ENCODE measurements at regions not wholly inside any gene's neighbourhood (a gene's known extent, or its start where the extent isn't known, plus 50 kb on each side); places are given as distances from the start of the nearest gene placed in this dataset.

DNA sequence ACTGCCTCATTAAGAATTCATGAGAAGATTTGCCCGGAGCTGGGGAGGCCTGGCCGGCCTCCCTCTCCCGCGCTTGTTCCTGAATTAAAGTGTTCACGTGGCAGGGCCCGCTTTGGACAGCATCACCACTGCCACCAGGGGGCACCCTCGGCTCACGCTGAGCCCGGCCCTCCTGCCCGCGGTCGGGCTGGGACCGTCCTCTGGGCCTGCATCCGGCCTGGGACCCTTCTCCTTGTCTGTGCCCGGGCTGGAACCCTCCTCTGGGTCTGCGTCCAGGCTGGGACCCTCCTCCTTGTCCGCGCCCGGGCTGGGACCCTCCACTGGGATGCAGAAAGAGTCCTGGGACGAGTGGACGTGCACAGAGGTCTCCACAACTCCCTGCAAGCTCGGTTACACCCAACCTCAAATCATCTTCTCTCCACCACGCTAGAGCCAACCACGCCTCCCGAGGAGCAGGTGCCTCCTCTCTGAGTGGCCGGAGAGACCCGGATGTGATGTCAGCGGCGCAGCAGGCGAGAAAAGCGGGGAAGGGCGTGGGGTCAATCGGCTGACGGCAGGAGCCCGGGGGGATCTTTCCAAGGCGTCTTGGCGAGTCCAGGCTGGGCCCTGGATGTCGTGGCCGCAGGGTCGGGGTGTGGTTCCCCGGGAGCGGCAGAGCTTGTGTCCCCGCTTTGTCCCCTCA lies 50.9 kb upstream of the DACT2 start:
- Histone ChIP-seq H3K27me3 (ENCODE audit: control insufficient read depth, insufficient read depth, low read length) (no peaks in the 10 kb centered on the region), H4K5ac (ENCODE audit: low read depth, low read length) (no peak overlapping the region), H3K4me1 (ENCODE audit: control insufficient read depth, insufficient read depth, low read length) (no peaks in the 10 kb centered on the region), H3K4ac (ENCODE audit: low read depth, low read length) (no peak overlapping the region), H3K4me2 (ENCODE audit: low read depth, low read length) (no peak overlapping the region), H3K27ac (ENCODE audit: insufficient read depth, low read length) (no peak overlapping the region), H2BK20ac (ENCODE audit: low read depth, low read length) (no peak overlapping the region), H2AK5ac (ENCODE audit: low read depth, low read length) (no peak overlapping the region), H3K14ac (replicated peaks; ENCODE audit: low read depth, low read length) (no peak overlapping the region), H3K18ac (ENCODE audit: low read depth, low read length) (no peak overlapping the region), H2AK9ac (replicated peaks; ENCODE audit: low read depth, low read length, poor library complexity) (no peak overlapping the region), H4K8ac (ENCODE audit: low read depth in 2 of 2, low read length in 2 of 2) (no peak overlapping the region), H3K9me3 (ENCODE audit: control insufficient read depth, insufficient read depth, low read length) (peaks cover 58% of the 10 kb centered on the region), H2BK5ac (ENCODE audit: low read depth, low read length, poor library complexity, severe bottlenecking) (no peak overlapping the region), H4K20me1 (ENCODE audit: insufficient read depth, low read length) (no peaks in the 10 kb centered on the region), H3K9me1 (ENCODE audit: insufficient read depth, low read length) (no peaks in the 10 kb centered on the region), H3K23ac (ENCODE audit: low read depth, low read length) (no peak overlapping the region), H2AFZ (replicated peaks; ENCODE audit: low read length, poor library complexity) (no peak overlapping the region), H3K36me3 (ENCODE audit: control insufficient read depth, insufficient read depth, low read length) (no peaks in the 10 kb centered on the region), H3K56ac (ENCODE audit: extremely low read depth, insufficient read depth, low read length) (no peak overlapping the region), H3K9ac (ENCODE audit: low read depth, low read length) (no peak overlapping the region), H4K91ac (ENCODE audit: insufficient read depth, low read depth, low read length) (no peak overlapping the region), H3K79me1 (ENCODE audit: low read depth in 1 of 2, low read length in 2 of 2) (no peaks in the 10 kb centered on the region), H3K4me3 (ENCODE audit: insufficient read depth, low read depth, low read length) (no peak overlapping the region), H2BK120ac (ENCODE audit: low read depth, low read length) (no peak overlapping the region), H2BK15ac (ENCODE audit: low read depth, low read length) (no peak overlapping the region)
- dilution Hi-C loops (cut with HindIII; ENCODE audit: low sequenced_read_pairs, unreplicated experiment) = no loop called here
- intact Hi-C loops (cut with micrococcal nuclease) = no loop called here
- in situ Hi-C loops (cut with MboI; ENCODE audit: low sequenced_read_pairs) = no loop called here
- WGBS, 2 experiments (ENCODE audit: extremely low coverage in 2 of 2, insufficient read length in 1 of 2) = 51% methylated on average over 15 of the region's 43 CpGs; no CpG with 5 or more reads in 1 of the 2 experiments
- no TSS peak for BruUV-seq (replicated peaks)
- TF ChIP-seq RAD21 (IDR thresholded peaks at IDR 0.05; ENCODE audit: low read length) (no peak), RCOR1 (IDR thresholded peaks at IDR 0.05; ENCODE audit: insufficient replicate concordance, low read length) (no peak), CEBPB (IDR thresholded peaks at IDR 0.05; ENCODE audit: low read depth, low read length) (no peak), FOS (IDR thresholded peaks at IDR 0.05; ENCODE audit: low read depth, low read length) (no peak), NFE2L2 (IDR thresholded peaks at IDR 0.05; ENCODE audit: low read depth, low read length) (no peak)
- TF ChIP-seq, protein P1, sequence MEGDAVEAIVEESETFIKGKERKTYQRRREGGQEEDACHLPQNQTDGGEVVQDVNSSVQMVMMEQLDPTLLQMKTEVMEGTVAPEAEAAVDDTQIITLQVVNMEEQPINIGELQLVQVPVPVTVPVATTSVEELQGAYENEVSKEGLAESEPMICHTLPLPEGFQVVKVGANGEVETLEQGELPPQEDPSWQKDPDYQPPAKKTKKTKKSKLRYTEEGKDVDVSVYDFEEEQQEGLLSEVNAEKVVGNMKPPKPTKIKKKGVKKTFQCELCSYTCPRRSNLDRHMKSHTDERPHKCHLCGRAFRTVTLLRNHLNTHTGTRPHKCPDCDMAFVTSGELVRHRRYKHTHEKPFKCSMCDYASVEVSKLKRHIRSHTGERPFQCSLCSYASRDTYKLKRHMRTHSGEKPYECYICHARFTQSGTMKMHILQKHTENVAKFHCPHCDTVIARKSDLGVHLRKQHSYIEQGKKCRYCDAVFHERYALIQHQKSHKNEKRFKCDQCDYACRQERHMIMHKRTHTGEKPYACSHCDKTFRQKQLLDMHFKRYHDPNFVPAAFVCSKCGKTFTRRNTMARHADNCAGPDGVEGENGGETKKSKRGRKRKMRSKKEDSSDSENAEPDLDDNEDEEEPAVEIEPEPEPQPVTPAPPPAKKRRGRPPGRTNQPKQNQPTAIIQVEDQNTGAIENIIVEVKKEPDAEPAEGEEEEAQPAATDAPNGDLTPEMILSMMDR (conservative IDR thresholded peaks at IDR 0.05; ENCODE audit: low read depth, low read length) = no peak
- ChIA-PET CTCF (no interaction called here), POLR2A (ENCODE audit: unreplicated experiment) (no interaction called here)
- ATAC-seq (ENCODE audit: low read depth) (no peak), DNase-seq (no peak)
